Karpas-422 (cell line): ENCODE measurements at regions not wholly inside any gene's neighbourhood (a gene's known extent, or its start where the extent isn't known, plus 50 kb on each side); places are given as distances from the start of the nearest gene placed in this dataset.
"Not testable (repeated sequence)": the region's sequence is repeated elsewhere in the genome, so short reads cannot be mapped to it uniquely, and the experiment has no call there.

Experiments
- DNase-seq: peaks from one replicate; pipeline ENCODE4 v3.0.0-alpha.2; 2015
- H2AFZ ChIP-seq: fragments of 200-600 bp; sonication (generic); 2 replicates; pipeline ENCODE4 v1.6.1; 2014; ENCODE audit warnings: antibody characterized with exemption, low read length, mixed read lengths
- H3K27ac ChIP-seq: fragments of 200-600 bp; sonication (generic); 2 replicates; pipeline ENCODE4 v1.5.1; 2014; ENCODE audit warnings: mild to moderate bottlenecking, low read length, moderate library complexity
- H3K27me3 ChIP-seq: fragments of 200-600 bp; sonication (generic); 2 replicates; pipeline ENCODE4 v1.6.1; 2014; ENCODE audit warnings: low read length, mixed read lengths
- H3K36me3 ChIP-seq: fragments of 200-600 bp; sonication (generic); 2 replicates; pipeline ENCODE4 v1.6.1; 2014; ENCODE audit warnings: low read length, mixed read lengths; ENCODE audit not compliant: insufficient read depth
- H3K4me1 ChIP-seq: fragments of 200-600 bp; sonication (generic); 2 replicates; pipeline ENCODE4 v1.6.1; 2014; ENCODE audit warnings: mild to moderate bottlenecking, low read length, mixed read lengths
- H3K4me2 ChIP-seq: fragments of 200-600 bp; sonication (generic); 2 replicates; pipeline ENCODE4 v1.6.1; 2014; ENCODE audit warnings: low read length, low read depth, mild to moderate bottlenecking; ENCODE audit not compliant: poor library complexity, severe bottlenecking
- H3K4me3 ChIP-seq: fragments of 200-600 bp; sonication (generic); 2 replicates; pipeline ENCODE4 v1.5.1; 2014; ENCODE audit warnings: mild to moderate bottlenecking, antibody characterized with exemption, low read length, mixed read lengths
- H3K79me2 ChIP-seq: fragments of 200-600 bp; sonication (generic); 2 replicates; pipeline ENCODE4 v1.6.1; 2014; ENCODE audit warnings: mild to moderate bottlenecking, low read length, mixed read lengths
- H3K9ac ChIP-seq: fragments of 200-600 bp; sonication (generic); 2 replicates; pipeline ENCODE4 v1.6.0; 2014; ENCODE audit warnings: low read length
- H3K9me2 ChIP-seq: fragments of 200-600 bp; sonication (generic), shearing (Covaris generic); replicated peaks from 2 replicates; pipeline ENCODE4 v1.6.0; 2014; ENCODE audit warnings: mild to moderate bottlenecking, low read length, moderate library complexity; ENCODE audit not compliant: insufficient read depth
- H3K9me3 ChIP-seq: fragments of 300-700, 200-600 bp; sonication (generic); 2 replicates; pipeline ENCODE4 v1.6.1; 2014; ENCODE audit warnings: low read length, mixed read lengths
- H4K20me1 ChIP-seq: fragments of 200-600 bp; sonication (generic); 2 replicates; pipeline ENCODE4 v1.6.1; 2014; ENCODE audit warnings: mild to moderate bottlenecking, antibody characterized with exemption, low read length, low read depth; ENCODE audit not compliant: insufficient read depth

- not testable (repeated sequence) for H2AFZ ChIP-seq, H3K4me3 ChIP-seq, H3K9ac ChIP-seq, H3K4me2 ChIP-seq, H3K79me2 ChIP-seq, H4K20me1 ChIP-seq, DNase-seq, H3K4me1 ChIP-seq, H3K9me2 ChIP-seq, H3K36me3 ChIP-seq, H3K9me3 ChIP-seq, H3K27ac ChIP-seq, H3K27me3 ChIP-seq
These were observed 600.2 kb upstream of the DIPK2B start for GRCh38 chrX:45800746-45801453.

- no peak overlapping the region for H3K4me3 ChIP-seq
- no peak overlapping the region for H3K4me2 ChIP-seq
- H3K27me3 ChIP-seq: no peaks in the 10 kb centered on the region
- H3K9me2 ChIP-seq: no peaks in the 10 kb centered on the region
- DNase-seq: no peak
- H3K9ac ChIP-seq: no peak overlapping the region
- H3K9me3 ChIP-seq: no peaks in the 10 kb centered on the region
- H3K79me2 ChIP-seq: no peaks in the 10 kb centered on the region
- H4K20me1 ChIP-seq: no peaks in the 10 kb centered on the region
- H3K4me1 ChIP-seq: no peaks in the 10 kb centered on the region
- no peaks in the 10 kb centered on the region for H3K36me3 ChIP-seq
- H3K27ac ChIP-seq: no peak overlapping the region
- no peak overlapping the region for H2AFZ ChIP-seq
These were observed 598.9 kb upstream of the DIPK2B start for GRCh38 chrX:45799576-45799975.

GRCh38 chrX:45795546-45795945 lies 594.9 kb upstream of the DIPK2B start:
- Histone ChIP-seq H3K27ac (no peak overlapping the region), H3K4me1 (no peaks in the 10 kb centered on the region), H4K20me1 (no peaks in the 10 kb centered on the region), H3K4me3 (no peak overlapping the region), H3K9me3 (no peaks in the 10 kb centered on the region), H3K9me2 (no peaks in the 10 kb centered on the region), H3K79me2 (no peaks in the 10 kb centered on the region), H3K9ac (no peak overlapping the region), H3K4me2 (no peak overlapping the region), H3K27me3 (no peaks in the 10 kb centered on the region), H2AFZ (no peak overlapping the region), H3K36me3 (no peaks in the 10 kb centered on the region)
- DNase-seq: no peak

- no peaks in the 10 kb centered on the region for H3K36me3 ChIP-seq
- no peaks in the 10 kb centered on the region for H3K9me3 ChIP-seq
- no peaks in the 10 kb centered on the region for H3K9me2 ChIP-seq
- H3K4me1 ChIP-seq: no peaks in the 10 kb centered on the region
- no peaks in the 10 kb centered on the region for H3K79me2 ChIP-seq
- DNase-seq: no peak
- H2AFZ ChIP-seq: no peak overlapping the region
- H3K4me2 ChIP-seq: no peak overlapping the region
- H3K4me3 ChIP-seq: no peak overlapping the region
- no peaks in the 10 kb centered on the region for H4K20me1 ChIP-seq
- H3K9ac ChIP-seq: no peak overlapping the region
- no peak overlapping the region for H3K27ac ChIP-seq
- no peaks in the 10 kb centered on the region for H3K27me3 ChIP-seq
These were observed 594.3 kb upstream of the DIPK2B start for GRCh38 chrX:45794995-45795337.

GRCh38 chrX:45794323-45794994 lies 593.8 kb upstream of the DIPK2B start:
- Histone ChIP-seq H4K20me1 (no peaks in the 10 kb centered on the region), H2AFZ (no peak overlapping the region), H3K9me2 (no peaks in the 10 kb centered on the region), H3K4me3 (no peak overlapping the region), H3K4me1 (no peaks in the 10 kb centered on the region), H3K9ac (no peak overlapping the region), H3K36me3 (no peaks in the 10 kb centered on the region), H3K4me2 (no peak overlapping the region), H3K27ac (no peak overlapping the region), H3K9me3 (no peaks in the 10 kb centered on the region), H3K27me3 (no peaks in the 10 kb centered on the region), H3K79me2 (no peaks in the 10 kb centered on the region)
- no peak for DNase-seq

DNA sequence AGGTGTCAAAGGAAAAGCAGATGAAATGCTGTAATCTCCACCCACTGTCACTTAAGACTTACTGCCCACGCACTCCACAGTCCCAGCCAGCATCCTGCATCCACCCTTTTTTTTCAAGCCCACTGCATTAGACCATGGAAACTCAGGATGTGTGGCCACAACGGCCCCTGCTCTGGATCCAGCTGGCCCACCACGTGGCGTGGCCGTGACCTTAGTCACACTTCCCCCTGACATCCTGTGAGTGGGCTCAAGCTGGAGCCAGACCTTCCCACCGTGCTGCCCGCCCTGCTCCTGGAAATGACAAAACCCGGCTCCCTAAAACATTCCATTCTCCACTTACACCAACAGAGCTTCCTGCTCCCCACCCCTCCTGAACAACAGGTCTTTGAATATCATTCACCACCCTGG lies 588.3 kb upstream of the DIPK2B start:
- Histone ChIP-seq H3K9me3 (no peaks in the 10 kb centered on the region), H3K9me2 (no peaks in the 10 kb centered on the region), H3K4me1 (no peaks in the 10 kb centered on the region), H3K79me2 (no peaks in the 10 kb centered on the region), H3K4me3 (no peak overlapping the region), H3K9ac (no peak overlapping the region), H3K36me3 (no peaks in the 10 kb centered on the region), H3K27ac (no peak overlapping the region), H2AFZ (no peak overlapping the region), H3K27me3 (no peaks in the 10 kb centered on the region), H3K4me2 (no peak overlapping the region), H4K20me1 (no peaks in the 10 kb centered on the region)
- no peak for DNase-seq

DNA sequence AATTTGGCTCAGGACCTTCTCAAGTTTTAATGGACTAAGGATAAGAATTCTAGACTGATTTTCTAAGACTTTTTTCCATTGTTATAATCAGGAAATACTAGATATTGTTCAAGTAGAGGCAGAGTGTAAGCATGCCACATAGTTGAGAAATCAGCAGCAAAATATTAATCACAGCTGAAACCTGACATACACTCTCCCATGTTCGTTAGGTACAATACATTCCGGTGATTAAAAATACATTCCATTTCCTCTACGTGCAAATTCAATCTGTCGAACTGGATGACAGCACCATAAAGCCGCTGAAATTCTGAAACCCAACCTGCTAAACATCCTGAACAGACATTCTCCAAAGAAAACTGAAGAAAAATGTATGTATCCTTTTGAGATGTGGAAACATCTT lies 587.6 kb upstream of the DIPK2B start:
- no peak overlapping the region for H2AFZ ChIP-seq
- no peak overlapping the region for H3K9ac ChIP-seq
- no peaks in the 10 kb centered on the region for H3K4me1 ChIP-seq
- H3K79me2 ChIP-seq: no peaks in the 10 kb centered on the region
- no peak overlapping the region for H3K4me3 ChIP-seq
- no peaks in the 10 kb centered on the region for H3K9me3 ChIP-seq
- DNase-seq: no peak
- H3K36me3 ChIP-seq: no peaks in the 10 kb centered on the region
- H3K27me3 ChIP-seq: no peaks in the 10 kb centered on the region
- no peak overlapping the region for H3K4me2 ChIP-seq
- H4K20me1 ChIP-seq: no peaks in the 10 kb centered on the region
- no peaks in the 10 kb centered on the region for H3K9me2 ChIP-seq
- no peak overlapping the region for H3K27ac ChIP-seq

- no peak overlapping the region for H3K9ac ChIP-seq
- no peaks in the 10 kb centered on the region for H3K79me2 ChIP-seq
- H3K9me3 ChIP-seq: no peaks in the 10 kb centered on the region
- H3K4me3 ChIP-seq: no peak overlapping the region
- H3K27me3 ChIP-seq: no peaks in the 10 kb centered on the region
- no peaks in the 10 kb centered on the region for H3K9me2 ChIP-seq
- no peaks in the 10 kb centered on the region for H4K20me1 ChIP-seq
- H3K36me3 ChIP-seq: no peaks in the 10 kb centered on the region
- H3K4me2 ChIP-seq: no peak overlapping the region
- H3K4me1 ChIP-seq: no peaks in the 10 kb centered on the region
- DNase-seq: no peak
- no peak overlapping the region for H3K27ac ChIP-seq
- H2AFZ ChIP-seq: no peak overlapping the region
These were observed 583.9 kb upstream of the DIPK2B start for GRCh38 chrX:45784590-45784989.
